K562 (cell line): ENCODE measurements at regions not wholly inside any gene's neighbourhood (a gene's known extent, or its start where the extent isn't known, plus 50 kb on each side); places are given as distances from the start of the nearest gene placed in this dataset.

Source experiments
- ATAC-seq: fragments of 200-7000 bp; cut with Tn5 transposase; 3 replicates; pipeline ENCODE4 v1.9.1; 2020; ENCODE audit warnings: moderate library complexity
- BruUV-seq: library from RNA; stranded (reverse); fragments of 400-500 nt; replicated peaks from 2 replicates; lab custom pipeline; 2021; lab: Mats Ljungman, UMichigan
- CTCF ChIA-PET: fragments of 300-600 bp; formaldehyde crosslinking; extraction: SDS; loops from one replicate; lab custom pipeline; 2021; ENCODE audit warnings: low intra/inter-chr PET ratio; lab: Yijun Ruan, JAX
- POLR2A ChIA-PET: fragments of 300-600, 350-650 bp; sonication (Branson Sonifier 250); formaldehyde crosslinking; extraction: SDS; loops from one replicate; lab custom pipeline; 2021; ENCODE audit warnings: antibody characterized with exemption, inconsistent platforms; lab: Yijun Ruan, JAX
- DNase-seq, 4 experiments: peaks; one replicate each; pipeline versions ENCODE4 v3.0.0 to v3.0.0-alpha.2; 2011 to 2018; ENCODE audit warnings: low spot score in 3 of 4, mixed read lengths in 3 of 4; ENCODE audit errors: extremely low read depth in 1 of 4
- FAIRE-seq: peaks from 2 replicates; lab custom pipeline; 2011; peaks lifted over from hg19 to GRCh38; lab: Jason Lieb, UNC
- H2AFZ ChIP-seq: 2 replicates; pipeline ENCODE4 v1.6.0; 2011; ENCODE audit warnings: low read depth, low read length, control low read depth, inconsistent platforms
- H3K27ac ChIP-seq: fragments of 200-600 bp; 3 replicates; pipeline ENCODE4 v1.8.0; 2011; ENCODE audit warnings: low read depth, mild to moderate bottlenecking, control low read depth, inconsistent platforms, low read length, moderate library complexity, mixed read lengths; ENCODE audit errors: extremely low read depth
- H3K27me3 ChIP-seq, 2 experiments: fragments of 300-600 bp in 1 of 2; 2 replicates in 1 of 2; 3 replicates in 1 of 2; pipeline versions ENCODE4 v1.6.0 to v1.8.0; 2011; ENCODE audit warnings: inconsistent platforms in 2 of 2, low read length in 2 of 2, mild to moderate bottlenecking in 1 of 2, mixed read lengths in 1 of 2, moderate library complexity in 1 of 2; ENCODE audit not compliant: control insufficient read depth in 2 of 2, insufficient read depth in 2 of 2
- H3K36me3 ChIP-seq: fragments of 300-600 bp; 3 replicates; pipeline ENCODE4 v1.8.0; 2011; ENCODE audit warnings: mild to moderate bottlenecking, low read length, inconsistent platforms; ENCODE audit not compliant: control insufficient read depth, insufficient read depth
- H3K4me1 ChIP-seq, 2 experiments: fragments of 200-600 bp in 1 of 2; replicated peaks in 1 of 2; 2 replicates in 1 of 2; 3 replicates in 1 of 2; pipeline versions ENCODE4 v1.5.1 to v1.8.0; 2011; ENCODE audit warnings: inconsistent platforms in 2 of 2, low read length in 2 of 2, mild to moderate bottlenecking in 1 of 2, mixed read lengths in 1 of 2, moderate library complexity in 1 of 2; ENCODE audit not compliant: control insufficient read depth in 2 of 2, insufficient read depth in 2 of 2
- H3K4me2 ChIP-seq: 2 replicates; pipeline ENCODE4 v1.6.1; 2011; ENCODE audit warnings: low read length, control low read depth, inconsistent platforms, mixed read lengths; ENCODE audit not compliant: insufficient read depth
- H3K4me3 ChIP-seq: fragments of 200-600 bp; sonication (generic), shearing (Covaris generic); 2 replicates; pipeline ENCODE4 v1.5.1; 2016; ENCODE audit warnings: control low read depth, inconsistent platforms
- H3K79me2 ChIP-seq: fragments of 200-600 bp; 3 replicates; pipeline ENCODE4 v1.8.0; 2011; ENCODE audit warnings: low read length, inconsistent platforms; ENCODE audit not compliant: control insufficient read depth, insufficient read depth
- H3K9ac ChIP-seq, 2 experiments: 2 replicates each; pipeline versions ENCODE4 v1.6.0 to v1.6.1; 2011; ENCODE audit warnings: low read depth in 2 of 2, low read length in 2 of 2, control low read depth in 1 of 2, inconsistent platforms in 1 of 2, mild to moderate bottlenecking in 1 of 2, mixed read lengths in 1 of 2; ENCODE audit not compliant: insufficient read depth in 1 of 2
- H3K9me1 ChIP-seq: one replicate; pipeline ENCODE4 v1.6.0; 2011; ENCODE audit warnings: inconsistent platforms, mild to moderate bottlenecking, low read length, moderate library complexity; ENCODE audit not compliant: control insufficient read depth, insufficient read depth
- H3K9me3 ChIP-seq: replicated peaks from 2 replicates; pipeline ENCODE4 v1.5.1; 2011; ENCODE audit warnings: low read depth, low read length, inconsistent platforms; ENCODE audit not compliant: control insufficient read depth, insufficient read depth
- H4K20me1 ChIP-seq: replicated peaks from 2 replicates; pipeline ENCODE4 v1.6.1; 2011; ENCODE audit warnings: low read length, inconsistent platforms, mixed read lengths; ENCODE audit not compliant: control insufficient read depth, insufficient read depth
- ESRRA ChIP-seq: fragments of 450-650 bp; IDR thresholded peaks from 2 replicates; pipeline ENCODE4 v1.6.1; 2014; ENCODE audit warnings: low read depth, mild to moderate bottlenecking, moderate library complexity, borderline replicate concordance
- GMEB1 ChIP-seq: fragments of 250-450 bp; sonication (Bioruptor Pico); IDR thresholded peaks from 2 replicates; pipeline ENCODE4 v1.4.0; 2020; ENCODE audit warnings: mild to moderate bottlenecking
- HNRNPLL ChIP-seq: fragments of 200-400 bp; formaldehyde crosslinking; IDR thresholded peaks from 2 replicates; pipeline ENCODE4 v1.6.1; 2017; ENCODE audit warnings: low read length, low read depth, mild to moderate bottlenecking; ENCODE audit not compliant: poor library complexity, severe bottlenecking
- NKRF ChIP-seq: fragments of 450-650 bp; IDR thresholded peaks from 2 replicates; pipeline ENCODE4 v1.6.1; 2016; ENCODE audit warnings: borderline replicate concordance
- TBP ChIP-seq: optimal IDR thresholded peaks from 2 replicates; pipeline ENCODE3; 2011; ENCODE audit warnings: low read depth, low read length, improper control_type of control experiment
- TRIM24 ChIP-seq, 2 experiments: fragments of 450-650 bp; IDR thresholded peaks; 2 replicates each; pipeline ENCODE4 v1.6.1; 2016
- ZNF507 ChIP-seq: conservative IDR thresholded peaks from 2 replicates; pipeline ENCODE4 v1.6.1; 2017; ENCODE audit warnings: missing genetic modification characterization, missing compliant biosample characterization
- WGBS: fragments of 100-300 bp; shearing (Covaris generic); methylation state at CpG from one replicate; pipeline ENCODE4 v1.1.6; 2016; ENCODE audit warnings: low coverage, mixed read lengths; ENCODE audit not compliant: insufficient coverage; ENCODE audit errors: missing lambda C conversion rate; 5-methylcytosine and 5-hydroxymethylcytosine counted together
- in situ Hi-C: fragments of 300-500 bp; cut with MboI; formaldehyde crosslinking; loops from 4 replicates; pipeline ENCODE4 v1.15.0; 2018; ENCODE audit warnings: inconsistent platforms, mixed read lengths
- intact Hi-C: fragments of 100-400 bp; cut with micrococcal nuclease; formaldehyde crosslinking; loops from 2 replicates; pipeline ENCODE4 v1.14.2; 2022
- TF ChIP-seq, protein P1 (sequence below): sonication (generic); formaldehyde crosslinking; IDR thresholded peaks from 2 replicates; pipeline ENCODE4 v1.8.1; 2023; ENCODE audit warnings: mild to moderate bottlenecking, missing genetic modification reagents
- TF ChIP-seq, protein P2 (sequence below): fragments of 250-450 bp; sonication (Bioruptor Pico); IDR thresholded peaks from 2 replicates; pipeline ENCODE4 v1.8.0; 2021; ENCODE audit warnings: moderate library complexity, mild to moderate bottlenecking, inconsistent platforms
- TF ChIP-seq, protein P3 (sequence below): fragments of 200-800 bp; sonication (Bioruptor generic); IDR thresholded peaks from 2 replicates; pipeline ENCODE4 v1.6.1; 2017; ENCODE audit warnings: missing genetic modification characterization, missing compliant biosample characterization

DNA sequence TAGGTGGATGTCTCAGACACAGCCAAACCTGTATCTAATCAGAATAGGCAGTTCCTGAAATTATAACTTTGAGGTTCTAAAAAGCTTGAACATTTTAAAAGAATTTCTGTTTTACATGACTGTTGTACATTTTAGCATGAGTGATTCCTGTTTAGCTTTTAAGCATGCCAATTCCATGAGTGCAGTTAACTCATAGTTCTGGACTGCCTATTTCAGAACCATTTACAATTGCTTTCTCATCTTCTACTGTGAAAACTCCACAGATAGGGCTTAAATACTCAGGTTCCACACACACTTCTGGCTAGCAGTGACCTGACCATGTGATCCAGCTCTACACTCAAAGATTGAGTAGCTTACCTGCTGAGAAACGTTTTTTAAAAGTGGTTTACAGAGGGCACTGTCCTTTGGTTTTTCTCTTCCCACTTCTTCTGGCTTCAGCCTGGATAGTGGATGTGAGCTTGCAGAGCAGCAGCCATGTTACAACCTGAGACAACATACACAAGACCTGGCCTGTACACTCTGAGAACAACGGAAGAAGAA, 280.8 kb downstream of the ANKRD50 start (continued):
- no peak for TF ChIP-seq ESRRA

- no peak overlapping the region for H3K4me2 ChIP-seq
- H3K27me3 ChIP-seq = no peaks in the 10 kb centered on the region
- no peaks in the 10 kb centered on the region for H3K79me2 ChIP-seq
- H3K36me3 ChIP-seq = no peaks in the 10 kb centered on the region
- H3K9me1 ChIP-seq = no peaks in the 10 kb centered on the region
- H3K9me3 ChIP-seq = no peaks in the 10 kb centered on the region
- H3K9ac ChIP-seq = no peak overlapping the region
- POLR2A ChIA-PET = no interaction called here
- no peak overlapping the region for H2AFZ ChIP-seq
- BruUV-seq = no TSS peak
- H3K4me1 ChIP-seq = no peaks in the 10 kb centered on the region
- CTCF ChIA-PET = no interaction called here
- no peak overlapping the region for H3K27ac ChIP-seq
- no peaks in the 10 kb centered on the region for H4K20me1 ChIP-seq
- in situ Hi-C loops = no loop called here
- no peak for DNase-seq
- ATAC-seq = no peak
- no peak overlapping the region for H3K4me3 ChIP-seq
- TF ChIP-seq, protein P1, sequence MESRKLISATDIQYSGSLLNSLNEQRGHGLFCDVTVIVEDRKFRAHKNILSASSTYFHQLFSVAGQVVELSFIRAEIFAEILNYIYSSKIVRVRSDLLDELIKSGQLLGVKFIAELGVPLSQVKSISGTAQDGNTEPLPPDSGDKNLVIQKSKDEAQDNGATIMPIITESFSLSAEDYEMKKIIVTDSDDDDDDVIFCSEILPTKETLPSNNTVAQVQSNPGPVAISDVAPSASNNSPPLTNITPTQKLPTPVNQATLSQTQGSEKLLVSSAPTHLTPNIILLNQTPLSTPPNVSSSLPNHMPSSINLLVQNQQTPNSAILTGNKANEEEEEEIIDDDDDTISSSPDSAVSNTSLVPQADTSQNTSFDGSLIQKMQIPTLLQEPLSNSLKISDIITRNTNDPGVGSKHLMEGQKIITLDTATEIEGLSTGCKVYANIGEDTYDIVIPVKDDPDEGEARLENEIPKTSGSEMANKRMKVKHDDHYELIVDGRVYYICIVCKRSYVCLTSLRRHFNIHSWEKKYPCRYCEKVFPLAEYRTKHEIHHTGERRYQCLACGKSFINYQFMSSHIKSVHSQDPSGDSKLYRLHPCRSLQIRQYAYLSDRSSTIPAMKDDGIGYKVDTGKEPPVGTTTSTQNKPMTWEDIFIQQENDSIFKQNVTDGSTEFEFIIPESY (CRISPR knock-in tag) = no peak
- TF ChIP-seq, protein P2, sequence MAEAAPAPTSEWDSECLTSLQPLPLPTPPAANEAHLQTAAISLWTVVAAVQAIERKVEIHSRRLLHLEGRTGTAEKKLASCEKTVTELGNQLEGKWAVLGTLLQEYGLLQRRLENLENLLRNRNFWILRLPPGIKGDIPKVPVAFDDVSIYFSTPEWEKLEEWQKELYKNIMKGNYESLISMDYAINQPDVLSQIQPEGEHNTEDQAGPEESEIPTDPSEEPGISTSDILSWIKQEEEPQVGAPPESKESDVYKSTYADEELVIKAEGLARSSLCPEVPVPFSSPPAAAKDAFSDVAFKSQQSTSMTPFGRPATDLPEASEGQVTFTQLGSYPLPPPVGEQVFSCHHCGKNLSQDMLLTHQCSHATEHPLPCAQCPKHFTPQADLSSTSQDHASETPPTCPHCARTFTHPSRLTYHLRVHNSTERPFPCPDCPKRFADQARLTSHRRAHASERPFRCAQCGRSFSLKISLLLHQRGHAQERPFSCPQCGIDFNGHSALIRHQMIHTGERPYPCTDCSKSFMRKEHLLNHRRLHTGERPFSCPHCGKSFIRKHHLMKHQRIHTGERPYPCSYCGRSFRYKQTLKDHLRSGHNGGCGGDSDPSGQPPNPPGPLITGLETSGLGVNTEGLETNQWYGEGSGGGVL (CRISPR knock-in tag) = no peak
- TF ChIP-seq, protein P3, sequence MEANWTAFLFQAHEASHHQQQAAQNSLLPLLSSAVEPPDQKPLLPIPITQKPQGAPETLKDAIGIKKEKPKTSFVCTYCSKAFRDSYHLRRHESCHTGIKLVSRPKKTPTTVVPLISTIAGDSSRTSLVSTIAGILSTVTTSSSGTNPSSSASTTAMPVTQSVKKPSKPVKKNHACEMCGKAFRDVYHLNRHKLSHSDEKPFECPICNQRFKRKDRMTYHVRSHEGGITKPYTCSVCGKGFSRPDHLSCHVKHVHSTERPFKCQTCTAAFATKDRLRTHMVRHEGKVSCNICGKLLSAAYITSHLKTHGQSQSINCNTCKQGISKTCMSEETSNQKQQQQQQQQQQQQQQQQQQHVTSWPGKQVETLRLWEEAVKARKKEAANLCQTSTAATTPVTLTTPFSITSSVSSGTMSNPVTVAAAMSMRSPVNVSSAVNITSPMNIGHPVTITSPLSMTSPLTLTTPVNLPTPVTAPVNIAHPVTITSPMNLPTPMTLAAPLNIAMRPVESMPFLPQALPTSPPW (CRISPR knock-in tag) = no peak
- TF ChIP-seq TRIM24 (IDR thresholded peaks at IDR 0.05) (no peak), TBP (no peak), GMEB1 (CRISPR knock-in tag) (no peak), ZNF507 (no peak), NKRF (no peak), HNRNPLL (no peak)
- no peak for FAIRE-seq
- intact Hi-C loops = no loop called here
- 2% methylated on average over 4 of the region's 4 CpGs for WGBS
Observed at GRCh38 chr4:124432500-124432899, 280.0 kb downstream of the ANKRD50 start.
